Type B pancreatic cell (in vitro differentiated cells): ENCODE measurements at regions not wholly inside any gene's neighbourhood (a gene's known extent, or its start where the extent isn't known, plus 50 kb on each side); places are given as distances from the start of the nearest gene placed in this dataset.

ENCODE experiments used
- DNase-seq: peaks from one replicate; pipeline ENCODE4 v3.0.0; 2021; ENCODE audit warnings: mixed read lengths; ENCODE audit not compliant: unreplicated experiment; ENCODE audit errors: extremely low spot score
- H3K27ac Mint-ChIP-seq: 2 replicates; pipeline ENCODE4 v1.8.0; 2021; ENCODE audit warnings: mild to moderate bottlenecking, mixed read lengths
- H3K27me3 Mint-ChIP-seq: 2 replicates; pipeline ENCODE4 v1.8.0; 2021; ENCODE audit warnings: mixed read lengths
- H3K36me3 Mint-ChIP-seq: 2 replicates; pipeline ENCODE4 v1.8.0; 2021; ENCODE audit warnings: mixed read lengths
- H3K4me1 Mint-ChIP-seq: one replicate; pipeline ENCODE4 v1.8.0; 2021; ENCODE audit warnings: mixed read lengths; ENCODE audit not compliant: unreplicated experiment
- H3K4me3 Mint-ChIP-seq: 2 replicates; pipeline ENCODE4 v1.8.0; 2021; ENCODE audit warnings: mild to moderate bottlenecking, mixed read lengths
- H3K9me3 Mint-ChIP-seq: 2 replicates; pipeline ENCODE4 v1.8.0; 2021; ENCODE audit warnings: mixed read lengths
- TF ChIP-seq, protein P1 (sequence below): fragments of 200-600 bp; sonication (generic); conservative IDR thresholded peaks from 2 replicates; pipeline ENCODE4 v1.5.0; 2021; ENCODE audit warnings: antibody characterized with exemption, mild to moderate bottlenecking

- DNase-seq = no peak
- Mint-ChIP-seq H3K4me3 (no peak overlapping the region), H3K27me3 (peaks cover 8% of the 10 kb centered on the region), H3K36me3 (no peaks in the 10 kb centered on the region), H3K9me3 (no peaks in the 10 kb centered on the region), H3K27ac (no peak overlapping the region), H3K4me1 (no peaks in the 10 kb centered on the region)
- TF ChIP-seq, protein P1, sequence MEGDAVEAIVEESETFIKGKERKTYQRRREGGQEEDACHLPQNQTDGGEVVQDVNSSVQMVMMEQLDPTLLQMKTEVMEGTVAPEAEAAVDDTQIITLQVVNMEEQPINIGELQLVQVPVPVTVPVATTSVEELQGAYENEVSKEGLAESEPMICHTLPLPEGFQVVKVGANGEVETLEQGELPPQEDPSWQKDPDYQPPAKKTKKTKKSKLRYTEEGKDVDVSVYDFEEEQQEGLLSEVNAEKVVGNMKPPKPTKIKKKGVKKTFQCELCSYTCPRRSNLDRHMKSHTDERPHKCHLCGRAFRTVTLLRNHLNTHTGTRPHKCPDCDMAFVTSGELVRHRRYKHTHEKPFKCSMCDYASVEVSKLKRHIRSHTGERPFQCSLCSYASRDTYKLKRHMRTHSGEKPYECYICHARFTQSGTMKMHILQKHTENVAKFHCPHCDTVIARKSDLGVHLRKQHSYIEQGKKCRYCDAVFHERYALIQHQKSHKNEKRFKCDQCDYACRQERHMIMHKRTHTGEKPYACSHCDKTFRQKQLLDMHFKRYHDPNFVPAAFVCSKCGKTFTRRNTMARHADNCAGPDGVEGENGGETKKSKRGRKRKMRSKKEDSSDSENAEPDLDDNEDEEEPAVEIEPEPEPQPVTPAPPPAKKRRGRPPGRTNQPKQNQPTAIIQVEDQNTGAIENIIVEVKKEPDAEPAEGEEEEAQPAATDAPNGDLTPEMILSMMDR = no peak
Observed at GRCh38 chr7:55273186-55273980, 91.8 kb upstream of the LANCL2 start.

GRCh38 chr7:55274156-55274555 lies 91.0 kb upstream of the LANCL2 start:
- Mint-ChIP-seq H3K4me1 (no peaks in the 10 kb centered on the region), H3K4me3 (no peak overlapping the region), H3K36me3 (no peaks in the 10 kb centered on the region), H3K27ac (no peak overlapping the region), H3K9me3 (no peaks in the 10 kb centered on the region), H3K27me3 (peaks cover 8% of the 10 kb centered on the region)
- TF ChIP-seq, protein P1 = no peak
- no peak for DNase-seq

GRCh38 chr7:55275291-55276200 lies 89.6 kb upstream of the LANCL2 start:
- Mint-ChIP-seq H3K36me3 (no peaks in the 10 kb centered on the region), H3K27me3 (peaks cover 12% of the 10 kb centered on the region), H3K9me3 (no peaks in the 10 kb centered on the region), H3K4me1 (peaks cover 5% of the 10 kb centered on the region), H3K27ac (no peak overlapping the region), H3K4me3 (no peak overlapping the region)
- TF ChIP-seq, protein P1 = no peak
- DNase-seq = no peak

- DNase-seq = no peak
- Mint-ChIP-seq H3K27me3 (peaks cover 12% of the 10 kb centered on the region), H3K4me3 (no peak overlapping the region), H3K9me3 (no peaks in the 10 kb centered on the region), H3K27ac (no peak overlapping the region), H3K4me1 (peaks cover 5% of the 10 kb centered on the region), H3K36me3 (no peaks in the 10 kb centered on the region)
- TF ChIP-seq, protein P1 = no peak
Observed at GRCh38 chr7:55276572-55277295, 88.4 kb upstream of the LANCL2 start.

DNA sequence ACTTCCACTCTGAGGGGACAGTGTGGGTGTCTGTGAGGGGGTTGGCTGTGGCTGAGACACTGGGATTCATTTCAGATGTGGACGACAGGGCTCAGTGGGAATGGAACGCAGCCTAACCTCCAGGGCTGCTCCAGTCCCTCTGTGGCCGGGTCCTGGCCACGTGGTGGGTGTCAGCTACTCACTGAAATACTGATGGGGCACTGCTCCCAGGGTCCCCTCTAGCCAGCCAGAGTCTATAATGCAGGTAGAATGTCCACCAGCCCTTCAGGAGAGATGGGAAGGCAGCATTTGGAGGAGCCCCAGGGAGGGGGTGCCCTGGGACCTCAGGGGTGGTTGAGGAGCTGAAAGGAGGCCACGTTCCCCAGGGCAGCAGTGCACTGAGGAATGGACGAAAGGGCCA lies 87.2 kb upstream of the LANCL2 start:
- Mint-ChIP-seq H3K4me1 (peaks cover 5% of the 10 kb centered on the region), H3K27me3 (peaks cover 12% of the 10 kb centered on the region), H3K4me3 (no peak overlapping the region), H3K27ac (no peak overlapping the region), H3K9me3 (no peaks in the 10 kb centered on the region), H3K36me3 (no peaks in the 10 kb centered on the region)
- TF ChIP-seq, protein P1 = no peak
- DNase-seq = no peak
